GM18873 (cell line): ENCODE measurements at regions not wholly inside any gene's neighbourhood (a gene's known extent, or its start where the extent isn't known, plus 50 kb on each side); places are given as distances from the start of the nearest gene placed in this dataset.
"Not testable (repeated sequence)": the region's sequence is repeated elsewhere in the genome, so short reads cannot be mapped to it uniquely, and the experiment has no call there.

Experiments
- ATAC-seq: cut with Tn5 transposase; IDR thresholded peaks from one replicate; pipeline ENCODE4 v1.9.1; 2021; ENCODE audit warnings: mild to moderate bottlenecking, moderate library complexity, moderate number of reproducible peaks; ENCODE audit not compliant: unreplicated experiment, low FRiP score

GRCh38 chr18:10161315-10161714 is 247.5 kb downstream of the VAPA start:
- ATAC-seq: no peak

- no peak for ATAC-seq
Measured at GRCh38 chr18:10162340-10162739, 248.5 kb downstream of the VAPA start.

- ATAC-seq: no peak
Measured at GRCh38 chr18:10164271-10165071, 250.7 kb downstream of the VAPA start.

GRCh38 chr18:10166164-10166807 is 252.5 kb downstream of the VAPA start:
- ATAC-seq: no peak

GRCh38 chr18:10167759-10168158 is 253.9 kb downstream of the VAPA start:
- no peak for ATAC-seq

- ATAC-seq: no peak
Measured at GRCh38 chr18:10168477-10168876, 254.7 kb downstream of the VAPA start.

GRCh38 chr18:10169064-10169562 is 255.3 kb downstream of the VAPA start:
- ATAC-seq: no peak

- no peak for ATAC-seq
Measured at GRCh38 chr18:10169814-10170213, 256.0 kb downstream of the VAPA start.

GRCh38 chr18:10170375-10170774 is 256.6 kb downstream of the VAPA start:
- no peak for ATAC-seq

GRCh38 chr18:10175333-10175732 is 261.5 kb downstream of the VAPA start:
- ATAC-seq: not testable (repeated sequence)

- not testable (repeated sequence) for ATAC-seq
Measured at GRCh38 chr18:10179326-10179725, 265.5 kb downstream of the VAPA start.

GRCh38 chr18:10182009-10182624 is 268.3 kb downstream of the VAPA start:
- ATAC-seq: no peak

GRCh38 chr18:10184776-10185175 is 269.7 kb upstream of the APCDD1 start:
- no peak for ATAC-seq

- no peak for ATAC-seq
Measured at GRCh38 chr18:10188971-10189810, 265.2 kb upstream of the APCDD1 start.

GRCh38 chr18:10190564-10190963 is 263.9 kb upstream of the APCDD1 start:
- ATAC-seq: no peak

GRCh38 chr18:10193444-10193843 is 261.0 kb upstream of the APCDD1 start:
- no peak for ATAC-seq

GRCh38 chr18:10194592-10194991 is 259.8 kb upstream of the APCDD1 start:
- no peak for ATAC-seq

GRCh38 chr18:10195529-10195928 is 258.9 kb upstream of the APCDD1 start:
- no peak for ATAC-seq

GRCh38 chr18:10197097-10197496 is 257.3 kb upstream of the APCDD1 start:
- ATAC-seq: no peak

GRCh38 chr18:10201226-10201625 is 253.2 kb upstream of the APCDD1 start:
- ATAC-seq: no peak
